Gastroesophageal sphincter (tissue), 3 donors: ENCODE measurements at regions not wholly inside any gene's neighbourhood (a gene's known extent, or its start where the extent isn't known, plus 50 kb on each side); places are given as distances from the start of the nearest gene placed in this dataset.

ENCODE experiments used
- EP300 ChIP-seq: sonication (generic); formaldehyde crosslinking; IDR thresholded peaks from one replicate; pipeline ENCODE4 v1.6.1; 2017; ENCODE audit warnings: antibody characterized with exemption, mild to moderate bottlenecking
- POLR2A ChIP-seq, 2 donors: fragments of 450-650 bp; IDR thresholded peaks; one replicate each; pipeline ENCODE4 v1.6.1; 2017; ENCODE audit warnings: antibody characterized with exemption in 2 of 2, mild to moderate bottlenecking in 2 of 2, moderate library complexity in 1 of 2
- POLR2AphosphoS5 ChIP-seq: sonication (generic); formaldehyde crosslinking; IDR thresholded peaks from one replicate; pipeline ENCODE4 v1.6.1; 2017; ENCODE audit warnings: antibody characterized with exemption
- TF ChIP-seq, protein P1 (sequence below), 4 experiments: fragments of 200-600 bp in 2 of 4; fragments of 450-650 bp in 2 of 4; sonication (generic) in 1 of 4; IDR thresholded peaks; one replicate each; pipeline ENCODE4 v1.5.1; 2017 to 2019; ENCODE audit warnings: antibody characterized with exemption in 4 of 4, mild to moderate bottlenecking in 2 of 4, moderate library complexity in 2 of 4

DNA sequence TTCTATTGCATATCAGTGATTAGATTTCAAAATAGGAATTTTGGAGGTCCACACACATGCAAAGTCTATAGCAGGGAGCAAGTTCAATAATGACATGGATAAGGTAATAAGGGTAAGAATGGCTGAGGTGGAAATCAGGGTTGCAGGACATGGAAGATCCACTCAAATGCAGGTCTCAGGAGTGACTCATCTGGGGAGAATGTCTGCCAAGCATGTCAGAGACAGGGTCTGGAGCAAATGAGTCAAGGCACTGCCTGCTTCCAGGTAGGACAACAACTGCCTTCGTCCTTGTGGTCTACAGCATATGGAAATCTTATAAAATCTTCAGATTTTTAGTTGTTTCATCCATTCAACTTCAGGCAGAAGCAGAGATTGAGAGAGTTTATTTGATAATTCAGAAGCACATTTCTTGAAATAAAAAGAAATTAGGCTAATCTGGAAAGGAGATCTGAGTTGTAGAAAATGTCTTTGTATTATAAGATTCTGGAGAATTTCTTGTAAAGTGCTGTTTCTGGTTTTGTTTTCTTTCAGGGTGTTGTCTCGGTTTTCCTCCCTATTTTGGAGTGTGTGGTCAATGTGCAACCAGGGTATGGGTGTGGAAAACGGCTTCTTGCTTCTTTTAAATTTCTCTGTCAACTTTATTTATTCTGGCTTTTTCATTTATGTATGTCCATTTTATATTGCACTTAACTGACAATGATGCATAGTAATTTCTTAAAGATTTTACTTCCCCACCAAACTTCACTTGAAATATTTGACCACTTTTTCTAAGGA lies 748.8 kb downstream of the LIG4 start:
- no peak for TF ChIP-seq POLR2AphosphoS5
- no peak for TF ChIP-seq POLR2A (IDR thresholded peaks at IDR 0.05)
- TF ChIP-seq, protein P1, sequence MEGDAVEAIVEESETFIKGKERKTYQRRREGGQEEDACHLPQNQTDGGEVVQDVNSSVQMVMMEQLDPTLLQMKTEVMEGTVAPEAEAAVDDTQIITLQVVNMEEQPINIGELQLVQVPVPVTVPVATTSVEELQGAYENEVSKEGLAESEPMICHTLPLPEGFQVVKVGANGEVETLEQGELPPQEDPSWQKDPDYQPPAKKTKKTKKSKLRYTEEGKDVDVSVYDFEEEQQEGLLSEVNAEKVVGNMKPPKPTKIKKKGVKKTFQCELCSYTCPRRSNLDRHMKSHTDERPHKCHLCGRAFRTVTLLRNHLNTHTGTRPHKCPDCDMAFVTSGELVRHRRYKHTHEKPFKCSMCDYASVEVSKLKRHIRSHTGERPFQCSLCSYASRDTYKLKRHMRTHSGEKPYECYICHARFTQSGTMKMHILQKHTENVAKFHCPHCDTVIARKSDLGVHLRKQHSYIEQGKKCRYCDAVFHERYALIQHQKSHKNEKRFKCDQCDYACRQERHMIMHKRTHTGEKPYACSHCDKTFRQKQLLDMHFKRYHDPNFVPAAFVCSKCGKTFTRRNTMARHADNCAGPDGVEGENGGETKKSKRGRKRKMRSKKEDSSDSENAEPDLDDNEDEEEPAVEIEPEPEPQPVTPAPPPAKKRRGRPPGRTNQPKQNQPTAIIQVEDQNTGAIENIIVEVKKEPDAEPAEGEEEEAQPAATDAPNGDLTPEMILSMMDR (IDR thresholded peaks at IDR 0.05) = no peak
- TF ChIP-seq EP300 = no peak
